Germinal center (tissue), 1 donor: ENCODE measurements at regions not wholly inside any gene's neighbourhood (a gene's known extent, or its start where the extent isn't known, plus 50 kb on each side); places are given as distances from the start of the nearest gene placed in this dataset.

ENCODE experiments used
- DNase-seq: peaks from one replicate; pipeline ENCODE4 v3.0.0; 2012; ENCODE audit warnings: mixed read lengths, low spot score

DNA sequence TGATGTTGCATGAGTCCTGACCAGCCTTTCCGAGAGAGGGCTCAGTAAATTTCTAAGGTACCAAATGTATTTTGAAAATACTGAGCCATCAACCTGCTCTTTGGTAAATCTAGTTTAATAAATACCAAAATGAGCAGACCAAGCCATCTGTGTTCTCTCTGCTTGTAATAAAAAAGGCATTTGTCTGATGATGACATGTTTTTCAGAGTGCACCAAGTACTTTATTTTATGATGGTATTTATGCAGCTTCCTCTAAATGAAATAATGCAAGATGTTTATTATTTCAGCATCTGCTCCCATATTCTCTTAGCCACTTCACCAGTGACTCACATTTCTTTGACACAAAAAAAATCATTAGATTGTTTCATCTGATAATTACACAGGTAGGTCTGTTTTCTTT lies 700.5 kb downstream of the TRIML1 start:
- no peak for DNase-seq

GRCh38 chr4:188841523-188841922 lies 702.3 kb downstream of the TRIML1 start:
- DNase-seq, result no peak

GRCh38 chr4:188854436-188854835 lies 715.2 kb downstream of the TRIML1 start:
- no peak for DNase-seq

DNA sequence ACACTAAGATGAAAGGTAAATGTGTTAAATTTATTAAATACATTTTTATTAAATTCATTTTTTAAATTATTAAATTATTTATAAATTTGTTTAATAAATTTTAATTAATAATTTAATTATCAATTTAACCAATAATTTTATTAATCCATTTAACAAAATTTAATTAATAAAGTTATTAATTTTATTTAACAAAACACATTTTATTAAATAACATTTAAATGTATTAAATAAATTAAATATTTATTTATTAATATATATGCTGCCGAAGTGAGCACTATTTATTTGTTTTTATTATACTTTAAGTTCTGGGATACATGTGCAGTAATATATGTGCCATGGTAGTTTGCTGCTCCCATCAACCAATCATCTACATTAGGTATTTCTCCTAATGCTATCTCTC lies 719.5 kb downstream of the TRIML1 start:
- no peak for DNase-seq

- DNase-seq, result no peak
Observed at GRCh38 chr4:188864741-188865140, 725.5 kb downstream of the TRIML1 start.

DNA sequence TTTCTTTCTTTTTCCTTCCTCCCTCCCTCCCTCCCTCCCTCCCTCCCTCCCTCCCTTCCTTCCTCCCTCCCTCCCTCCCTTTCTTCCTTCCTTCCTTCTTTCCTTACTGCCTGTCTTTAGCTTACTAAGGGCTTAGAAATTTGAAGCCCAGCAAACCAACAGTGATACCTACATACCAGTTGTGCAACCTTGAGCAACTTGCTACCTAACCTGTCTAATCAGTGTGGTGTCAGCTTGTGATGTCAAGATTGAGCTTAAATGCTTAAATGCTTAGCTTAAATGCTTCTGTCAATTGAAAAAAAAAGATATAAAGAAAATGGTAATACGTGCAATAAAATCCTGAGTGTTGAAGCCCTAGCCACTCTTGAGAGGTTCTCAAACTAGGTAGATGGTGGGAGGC lies 728.6 kb downstream of the TRIML1 start:
- DNase-seq, result no peak

DNA sequence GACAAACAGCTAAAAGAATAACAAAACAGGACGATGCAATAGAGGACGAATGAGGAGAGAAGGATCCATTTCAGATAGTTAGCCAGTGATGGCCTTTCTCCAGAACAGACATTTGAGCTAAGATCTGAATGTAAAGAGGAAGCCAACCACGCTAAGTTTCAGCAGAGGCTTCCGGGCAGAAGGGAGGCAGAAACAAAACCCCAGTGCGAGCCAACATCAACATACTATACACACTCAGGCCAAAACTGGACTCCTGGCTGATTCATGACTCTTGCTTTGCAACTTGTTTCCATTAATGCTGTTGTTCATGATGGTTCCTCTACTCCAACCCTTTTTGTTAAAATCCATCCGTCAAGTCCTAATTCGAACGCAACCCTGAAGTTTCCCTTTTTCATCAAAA lies 730.3 kb downstream of the TRIML1 start:
- DNase-seq, result no peak

DNA sequence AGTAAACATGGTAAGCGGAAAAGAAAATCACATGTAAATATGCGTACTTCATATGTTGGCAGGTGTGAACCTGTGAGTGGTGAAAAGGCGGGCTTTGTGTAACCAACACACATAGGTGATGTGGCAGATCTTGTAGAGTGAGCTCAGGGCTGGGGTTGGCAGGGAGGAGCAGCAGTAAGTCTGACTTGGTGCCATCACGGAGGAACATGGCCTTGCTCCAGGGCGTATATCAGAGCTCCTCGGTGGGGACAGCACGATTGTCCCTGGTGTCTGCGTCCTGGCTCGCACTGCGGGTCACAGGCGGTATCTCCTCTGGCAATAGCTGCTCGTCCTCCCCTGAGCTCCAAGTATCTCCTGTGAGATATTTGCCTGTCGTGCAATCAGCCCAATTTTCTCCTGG lies 733.6 kb downstream of the TRIML1 start:
- no peak for DNase-seq

- DNase-seq, result no peak
Observed at GRCh38 chr4:188876881-188877280, 737.6 kb downstream of the TRIML1 start.

- no peak for DNase-seq
Observed at GRCh38 chr4:188879598-188879997, 740.4 kb downstream of the TRIML1 start.

GRCh38 chr4:188887905-188888304 lies 748.7 kb downstream of the TRIML1 start:
- DNase-seq, result no peak

DNA sequence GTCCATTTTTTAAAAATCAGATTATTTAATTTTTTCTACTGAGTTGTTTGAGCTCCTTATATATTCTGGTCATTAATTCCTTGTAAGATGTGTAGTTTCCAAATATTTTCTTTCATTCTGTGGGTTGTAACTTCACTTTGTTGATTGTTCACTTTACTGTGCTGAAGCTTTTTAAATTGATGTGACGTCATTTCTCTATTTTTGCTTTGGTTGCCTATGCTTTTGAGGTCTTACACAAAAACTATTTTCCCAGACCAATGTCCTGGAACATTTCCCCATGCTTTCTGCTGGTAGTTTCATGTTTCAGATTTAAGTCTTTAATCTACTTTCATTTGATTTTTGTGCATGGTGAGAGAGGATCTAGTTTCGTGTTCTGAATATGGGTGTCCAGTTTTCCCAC lies 753.6 kb downstream of the TRIML1 start:
- DNase-seq, result no peak

DNA sequence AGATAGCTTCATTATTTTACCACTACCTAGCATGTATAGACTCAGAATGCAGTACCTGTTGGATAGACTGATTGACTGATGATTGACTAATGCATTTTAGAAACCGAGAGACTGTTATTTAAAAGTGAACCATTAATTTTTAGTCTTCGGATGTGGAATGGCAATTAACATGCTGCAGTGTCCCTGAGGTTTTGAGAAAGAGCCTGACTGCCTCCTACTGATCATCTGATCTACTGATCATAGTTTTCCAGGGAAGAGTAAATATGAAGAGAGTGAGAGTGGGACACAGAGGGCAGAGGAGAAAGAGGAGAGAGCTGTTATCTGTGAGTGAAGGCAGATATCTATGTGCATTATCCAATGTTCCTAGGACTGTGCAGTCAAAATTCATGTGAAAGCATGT lies 764.7 kb downstream of the TRIML1 start:
- DNase-seq, result no peak

DNA sequence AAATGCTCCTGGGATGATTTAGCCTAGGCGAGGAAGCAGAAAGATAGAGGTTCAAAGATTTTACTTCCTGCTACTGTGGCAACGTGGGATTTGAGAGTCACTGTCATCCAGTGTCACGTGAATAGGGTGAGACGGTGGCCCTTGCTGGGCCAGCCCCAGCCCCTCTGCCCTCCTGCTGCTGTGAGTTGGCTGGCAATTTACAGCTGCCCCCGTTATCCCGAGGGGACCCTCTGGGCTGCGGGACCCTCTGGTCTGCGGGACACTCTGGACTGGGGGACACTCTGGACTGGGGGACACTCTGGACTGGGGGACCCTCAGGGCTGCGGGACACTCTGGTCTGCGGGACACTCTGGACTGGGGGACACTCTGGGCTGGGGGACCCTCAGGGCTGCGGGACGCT lies 765.4 kb downstream of the TRIML1 start:
- no peak for DNase-seq

- no peak for DNase-seq
Observed at GRCh38 chr4:188905248-188905647, 766.0 kb downstream of the TRIML1 start.

DNA sequence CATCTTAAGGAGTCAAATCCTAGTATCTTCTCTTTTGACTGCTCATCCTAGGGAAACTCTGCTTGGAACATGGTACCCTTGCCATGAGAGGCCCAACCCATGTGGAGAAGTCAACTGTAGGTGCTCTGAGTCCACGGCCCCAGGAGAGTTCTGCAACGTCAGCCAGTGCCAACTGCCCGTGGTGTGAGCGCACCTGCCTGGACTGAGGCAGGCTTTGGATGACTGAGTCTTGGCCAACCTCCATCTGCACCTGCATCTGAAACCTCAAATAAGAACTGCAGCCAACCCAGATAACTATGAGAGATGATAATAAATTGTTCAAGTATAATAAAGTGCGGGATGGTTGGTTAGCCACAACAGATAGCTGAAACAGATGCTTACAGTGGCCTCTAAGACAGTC lies 772.0 kb downstream of the TRIML1 start:
- DNase-seq, result no peak

- no peak for DNase-seq
Observed at GRCh38 chr4:188911707-188912106, 772.5 kb downstream of the TRIML1 start.

DNA sequence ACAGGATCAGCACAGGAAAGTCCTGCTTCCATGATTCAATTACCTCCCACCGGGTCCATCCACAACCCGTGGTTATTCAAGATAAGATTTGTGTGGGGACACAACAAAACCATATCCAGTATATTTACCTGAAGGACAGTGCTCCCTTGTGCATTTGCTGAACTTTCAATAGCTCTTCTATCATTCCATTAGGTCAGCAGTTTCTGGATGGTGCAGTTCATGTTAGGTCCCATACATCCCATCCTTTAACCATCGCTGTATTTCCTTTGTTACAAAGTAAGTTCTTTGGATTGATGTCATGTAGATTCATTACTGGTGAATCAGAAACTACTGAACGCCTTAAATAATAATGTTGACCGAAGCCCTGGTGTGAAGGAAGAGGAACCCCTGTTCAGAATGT lies 775.9 kb downstream of the TRIML1 start:
- DNase-seq, result no peak

DNA sequence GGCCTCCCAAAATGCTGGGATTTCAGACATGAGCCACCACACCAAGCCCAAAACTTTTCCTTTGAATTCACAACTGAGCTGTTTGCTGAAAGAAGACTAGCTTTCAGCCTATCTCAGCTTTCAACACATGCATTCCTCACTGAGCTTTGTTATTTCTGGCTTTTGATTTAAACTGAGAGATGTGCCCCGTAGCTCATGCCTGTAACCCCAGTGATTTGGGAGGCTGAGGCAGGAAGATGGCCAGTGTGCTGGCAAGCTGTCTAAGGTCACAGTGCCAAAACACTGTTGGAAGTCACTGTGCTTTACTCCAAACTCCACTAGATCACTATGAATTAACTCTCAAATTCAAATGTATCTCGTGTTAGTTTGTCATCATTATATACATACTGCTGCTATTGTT lies 779.5 kb downstream of the TRIML1 start:
- DNase-seq, result no peak

- no peak for DNase-seq
Observed at GRCh38 chr4:188930822-188931221, 791.6 kb downstream of the TRIML1 start.

- no peak for DNase-seq
Observed at GRCh38 chr4:188934320-188934962, 795.2 kb downstream of the TRIML1 start.

DNA sequence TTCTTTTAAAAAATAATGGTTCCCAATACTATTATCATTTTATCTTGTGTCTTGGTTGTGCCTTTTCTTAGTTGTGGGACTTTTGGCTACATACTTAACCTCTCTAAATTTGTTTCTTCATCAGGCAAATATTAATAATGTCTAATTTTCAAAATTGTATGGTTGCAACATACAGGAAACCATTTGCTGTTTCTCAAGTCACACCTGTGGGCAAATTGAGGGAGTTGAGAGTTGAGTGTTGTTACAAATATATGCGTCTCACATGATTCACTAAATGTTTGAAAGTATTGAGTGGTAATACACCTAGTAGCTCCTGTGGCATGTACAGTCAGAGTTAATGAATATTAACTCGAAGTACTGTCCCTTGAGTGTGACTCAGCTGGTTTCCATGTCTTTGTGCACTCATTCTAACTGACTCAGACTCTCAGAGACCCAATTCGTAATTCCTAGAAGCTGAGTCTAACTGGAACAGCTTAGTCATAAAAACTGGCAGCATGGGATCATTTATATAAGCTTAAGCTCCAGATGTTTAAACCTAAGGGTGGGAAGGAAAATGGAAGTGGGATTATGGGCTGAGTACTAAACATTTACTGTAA lies 802.4 kb downstream of the TRIML1 start:
- no peak for DNase-seq

GRCh38 chr4:188942606-188943005 lies 803.4 kb downstream of the TRIML1 start:
- no peak for DNase-seq

- no peak for DNase-seq
Observed at GRCh38 chr4:188949596-188949995, 810.4 kb downstream of the TRIML1 start.
